PC-3 (cell line): ENCODE measurements at regions not wholly inside any gene's neighbourhood (a gene's known extent, or its start where the extent isn't known, plus 50 kb on each side); places are given as distances from the start of the nearest gene placed in this dataset.

Experiments used
- EZH2 ChIP-seq: fragments of 300-600 bp; sonication (generic); IDR thresholded peaks from one replicate; pipeline ENCODE4 v1.6.1; 2017; ENCODE audit warnings: antibody characterized with exemption, mild to moderate bottlenecking, low read length; ENCODE audit not compliant: unreplicated experiment
- EZH2phosphoT487 ChIP-seq: fragments of 300-600 bp; sonication (generic); IDR thresholded peaks from 2 replicates; pipeline ENCODE4 v1.6.1; 2018; ENCODE audit warnings: mild to moderate bottlenecking, antibody characterized with exemption, low read length, borderline replicate concordance
- TF ChIP-seq, protein P1 (sequence below): fragments of 300-600 bp; sonication (generic); conservative IDR thresholded peaks from 2 replicates; pipeline ENCODE4 v1.5.1; 2017; ENCODE audit warnings: antibody characterized with exemption, low read depth, mild to moderate bottlenecking, low read length

DNA sequence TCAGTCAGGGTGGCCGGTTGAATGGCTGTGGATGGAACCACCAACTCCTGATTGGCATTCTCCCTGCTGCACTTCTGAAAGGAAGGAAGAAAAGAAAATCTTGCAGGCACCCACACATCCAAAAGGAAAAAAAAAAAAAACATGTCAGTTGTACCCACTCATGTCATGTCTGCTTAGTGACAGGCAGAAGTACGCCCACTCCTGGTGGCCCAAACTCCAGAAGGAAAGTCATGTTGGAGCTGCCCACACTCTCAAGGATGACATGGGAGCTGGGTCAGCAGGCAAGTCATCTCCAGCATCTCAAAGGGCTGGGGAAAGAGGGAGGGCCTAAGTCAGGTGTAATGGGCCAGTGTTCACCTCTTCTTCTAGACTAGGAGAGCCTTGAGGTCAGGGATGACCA, 1079.1 kb downstream of the BCL11B start:
- TF ChIP-seq, protein P1, sequence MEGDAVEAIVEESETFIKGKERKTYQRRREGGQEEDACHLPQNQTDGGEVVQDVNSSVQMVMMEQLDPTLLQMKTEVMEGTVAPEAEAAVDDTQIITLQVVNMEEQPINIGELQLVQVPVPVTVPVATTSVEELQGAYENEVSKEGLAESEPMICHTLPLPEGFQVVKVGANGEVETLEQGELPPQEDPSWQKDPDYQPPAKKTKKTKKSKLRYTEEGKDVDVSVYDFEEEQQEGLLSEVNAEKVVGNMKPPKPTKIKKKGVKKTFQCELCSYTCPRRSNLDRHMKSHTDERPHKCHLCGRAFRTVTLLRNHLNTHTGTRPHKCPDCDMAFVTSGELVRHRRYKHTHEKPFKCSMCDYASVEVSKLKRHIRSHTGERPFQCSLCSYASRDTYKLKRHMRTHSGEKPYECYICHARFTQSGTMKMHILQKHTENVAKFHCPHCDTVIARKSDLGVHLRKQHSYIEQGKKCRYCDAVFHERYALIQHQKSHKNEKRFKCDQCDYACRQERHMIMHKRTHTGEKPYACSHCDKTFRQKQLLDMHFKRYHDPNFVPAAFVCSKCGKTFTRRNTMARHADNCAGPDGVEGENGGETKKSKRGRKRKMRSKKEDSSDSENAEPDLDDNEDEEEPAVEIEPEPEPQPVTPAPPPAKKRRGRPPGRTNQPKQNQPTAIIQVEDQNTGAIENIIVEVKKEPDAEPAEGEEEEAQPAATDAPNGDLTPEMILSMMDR = no peak
- TF ChIP-seq EZH2 (no peak), EZH2phosphoT487 (no peak)
